KMS-11 (cell line): ENCODE measurements at regions not wholly inside any gene's neighbourhood (a gene's known extent, or its start where the extent isn't known, plus 50 kb on each side); places are given as distances from the start of the nearest gene placed in this dataset.
A peak's percentile ranks its signal among the peaks of the same experiment; 100 is the strongest.

ENCODE experiments used
- H2AFZ ChIP-seq: fragments of 200-600 bp; sonication (generic); 2 replicates; pipeline ENCODE4 v1.6.1; 2016; ENCODE audit warnings: antibody characterized with exemption, mixed run types, low read depth
- H3K27ac ChIP-seq: fragments of 200-600 bp; sonication (generic); 2 replicates; pipeline ENCODE4 v1.6.1; 2016; ENCODE audit warnings: mild to moderate bottlenecking, mixed run types
- H3K27me3 ChIP-seq: fragments of 200-600 bp; sonication (generic); 2 replicates; pipeline ENCODE4 v1.6.1; 2017; ENCODE audit warnings: mild to moderate bottlenecking, low read depth, mixed run types, moderate library complexity; ENCODE audit not compliant: insufficient read depth
- H3K36me3 ChIP-seq: fragments of 200-600 bp; sonication (generic); 2 replicates; pipeline ENCODE4 v1.6.1; 2017; ENCODE audit warnings: mild to moderate bottlenecking, mixed run types; ENCODE audit not compliant: insufficient read depth
- H3K4me1 ChIP-seq: fragments of 200-600 bp; sonication (generic); 2 replicates; pipeline ENCODE4 v1.6.1; 2016; ENCODE audit warnings: mild to moderate bottlenecking, low read depth, mixed run types; ENCODE audit not compliant: poor library complexity, severe bottlenecking
- H3K4me2 ChIP-seq: fragments of 200-600 bp; sonication (generic); 2 replicates; pipeline ENCODE4 v1.7.0; 2016; ENCODE audit warnings: mild to moderate bottlenecking, mixed run types
- H3K4me3 ChIP-seq: fragments of 200-600 bp; sonication (generic); IDR thresholded peaks from 2 replicates; pipeline ENCODE4 v1.6.1; 2017; ENCODE audit warnings: low read depth, low read length, mixed read lengths; ENCODE audit not compliant: insufficient read depth
- H3K79me2 ChIP-seq: fragments of 200-600 bp; sonication (generic); 2 replicates; pipeline ENCODE4 v1.6.1; 2016; ENCODE audit warnings: low read depth, mixed run types; ENCODE audit not compliant: insufficient read depth
- H3K9ac ChIP-seq: fragments of 200-600 bp; sonication (generic); 2 replicates; pipeline ENCODE4 v1.6.1; 2016; ENCODE audit warnings: mild to moderate bottlenecking, mixed run types
- H4K20me1 ChIP-seq: fragments of 200-600 bp; sonication (generic); 2 replicates; pipeline ENCODE4 v1.6.1; 2016; ENCODE audit warnings: mild to moderate bottlenecking, mixed run types; ENCODE audit not compliant: insufficient read depth
- TF ChIP-seq, protein P1 (sequence below): fragments of 200-600 bp; sonication (generic); conservative IDR thresholded peaks from 2 replicates; pipeline ENCODE4 v1.6.1; 2017; ENCODE audit warnings: low read depth, mild to moderate bottlenecking, antibody characterized with exemption, low read length, moderate library complexity, mixed read lengths

- H3K4me3 ChIP-seq: no peak overlapping the region
- no peak overlapping the region for H3K4me2 ChIP-seq
- H3K27ac ChIP-seq: no peak overlapping the region
- H3K9ac ChIP-seq: no peak overlapping the region
- H3K79me2 ChIP-seq: no peaks in the 10 kb centered on the region
- H3K36me3 ChIP-seq: no peaks in the 10 kb centered on the region
- no peak overlapping the region for H2AFZ ChIP-seq
- TF ChIP-seq, protein P1, sequence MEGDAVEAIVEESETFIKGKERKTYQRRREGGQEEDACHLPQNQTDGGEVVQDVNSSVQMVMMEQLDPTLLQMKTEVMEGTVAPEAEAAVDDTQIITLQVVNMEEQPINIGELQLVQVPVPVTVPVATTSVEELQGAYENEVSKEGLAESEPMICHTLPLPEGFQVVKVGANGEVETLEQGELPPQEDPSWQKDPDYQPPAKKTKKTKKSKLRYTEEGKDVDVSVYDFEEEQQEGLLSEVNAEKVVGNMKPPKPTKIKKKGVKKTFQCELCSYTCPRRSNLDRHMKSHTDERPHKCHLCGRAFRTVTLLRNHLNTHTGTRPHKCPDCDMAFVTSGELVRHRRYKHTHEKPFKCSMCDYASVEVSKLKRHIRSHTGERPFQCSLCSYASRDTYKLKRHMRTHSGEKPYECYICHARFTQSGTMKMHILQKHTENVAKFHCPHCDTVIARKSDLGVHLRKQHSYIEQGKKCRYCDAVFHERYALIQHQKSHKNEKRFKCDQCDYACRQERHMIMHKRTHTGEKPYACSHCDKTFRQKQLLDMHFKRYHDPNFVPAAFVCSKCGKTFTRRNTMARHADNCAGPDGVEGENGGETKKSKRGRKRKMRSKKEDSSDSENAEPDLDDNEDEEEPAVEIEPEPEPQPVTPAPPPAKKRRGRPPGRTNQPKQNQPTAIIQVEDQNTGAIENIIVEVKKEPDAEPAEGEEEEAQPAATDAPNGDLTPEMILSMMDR: no peak
- H3K4me1 ChIP-seq: no peaks in the 10 kb centered on the region
- H4K20me1 ChIP-seq: no peaks in the 10 kb centered on the region
- no peaks in the 10 kb centered on the region for H3K27me3 ChIP-seq
Observed at GRCh38 chr6:140929121-140929520, 1203.6 kb upstream of the GJE1 start.

- Histone ChIP-seq H3K27ac (no peak overlapping the region), H3K27me3 (no peaks in the 10 kb centered on the region), H3K79me2 (no peaks in the 10 kb centered on the region), H3K36me3 (no peaks in the 10 kb centered on the region), H4K20me1 (no peaks in the 10 kb centered on the region), H3K4me1 (no peaks in the 10 kb centered on the region), H2AFZ (no peak overlapping the region), H3K4me2 (no peak overlapping the region), H3K9ac (no peak overlapping the region), H3K4me3 (no peak overlapping the region)
- TF ChIP-seq, protein P1: no peak
Observed at GRCh38 chr6:140923048-140923447, 1209.7 kb upstream of the GJE1 start.

DNA sequence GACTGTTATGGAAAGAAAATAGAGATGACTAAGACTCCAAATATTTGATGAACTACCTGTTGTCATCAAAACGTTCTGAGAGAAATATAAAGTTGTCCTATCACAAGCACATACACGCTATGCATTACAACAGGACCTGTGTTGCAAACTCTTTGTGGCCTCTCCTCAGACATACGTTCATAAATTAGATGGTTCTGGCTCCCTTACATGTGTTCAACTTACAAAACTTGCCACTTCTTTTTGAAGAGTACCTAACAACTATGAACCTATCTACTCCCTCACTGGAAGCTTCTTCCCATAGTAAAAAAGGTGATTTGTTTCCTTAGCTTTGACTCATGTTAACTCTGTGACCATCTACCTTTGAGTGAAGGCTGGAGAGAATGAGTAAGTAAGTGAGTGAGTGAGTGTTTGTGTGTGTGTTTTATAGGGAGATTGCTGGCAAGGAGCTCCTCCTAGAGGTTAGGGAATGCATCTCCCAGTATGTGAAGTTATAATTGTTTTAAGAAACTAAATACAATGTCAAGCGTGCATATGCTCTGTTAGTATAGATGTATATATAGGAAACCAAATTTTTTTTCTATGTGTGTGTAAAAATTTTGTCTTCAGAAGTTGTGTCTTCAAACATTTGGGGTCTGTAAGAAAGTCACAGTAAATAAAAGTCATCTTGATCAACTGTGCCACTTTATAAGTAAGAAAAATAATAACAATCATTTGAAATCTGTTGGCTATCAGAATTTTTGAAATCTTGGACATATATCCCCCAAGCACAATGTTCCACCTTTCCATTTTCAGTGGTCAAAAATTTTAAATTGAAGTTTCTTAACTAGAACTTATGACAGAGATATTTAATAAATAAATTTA is 1211.1 kb upstream of the GJE1 start:
- no peak overlapping the region for H2AFZ ChIP-seq
- H3K4me1 ChIP-seq: no peaks in the 10 kb centered on the region
- H3K9ac ChIP-seq: no peak overlapping the region
- no peak overlapping the region for H3K4me3 ChIP-seq
- TF ChIP-seq, protein P1: peak; percentile 67
- no peak overlapping the region for H3K27ac ChIP-seq
- H3K79me2 ChIP-seq: no peaks in the 10 kb centered on the region
- H4K20me1 ChIP-seq: no peaks in the 10 kb centered on the region
- no peaks in the 10 kb centered on the region for H3K27me3 ChIP-seq
- no peaks in the 10 kb centered on the region for H3K36me3 ChIP-seq
- H3K4me2 ChIP-seq: no peak overlapping the region

- Histone ChIP-seq H4K20me1 (no peaks in the 10 kb centered on the region), H3K4me3 (no peak overlapping the region)
- TF ChIP-seq, protein P1: no peak
Observed at GRCh38 chr6:140917911-140918310, 1214.8 kb upstream of the GJE1 start.

More at GRCh38 chr6:140917911-140918310, 1214.8 kb upstream of the GJE1 start:
- Histone ChIP-seq H3K36me3 (no peaks in the 10 kb centered on the region), H3K79me2 (no peaks in the 10 kb centered on the region), H3K27ac (no peak overlapping the region), H2AFZ (no peak overlapping the region), H3K9ac (no peak overlapping the region), H3K4me2 (no peak overlapping the region), H3K27me3 (no peaks in the 10 kb centered on the region), H3K4me1 (no peaks in the 10 kb centered on the region)
